HG03469 (cell line): ENCODE measurements at regions not wholly inside any gene's neighbourhood (a gene's known extent, or its start where the extent isn't known, plus 50 kb on each side); places are given as distances from the start of the nearest gene placed in this dataset.

Experiments used
- ATAC-seq: cut with Tn5 transposase; IDR thresholded peaks from one replicate; pipeline ENCODE4 v1.9.1; 2021; ENCODE audit warnings: mild to moderate bottlenecking, moderate library complexity, moderate number of reproducible peaks; ENCODE audit not compliant: unreplicated experiment

GRCh38 chr3:74676-75243 lies 121.8 kb upstream of the CHL1 start:
- no peak for ATAC-seq

GRCh38 chr3:75260-75659 lies 121.3 kb upstream of the CHL1 start:
- ATAC-seq, result no peak

- no peak for ATAC-seq
Measured at GRCh38 chr3:79542-79941, 117.0 kb upstream of the CHL1 start.

GRCh38 chr3:82508-82907 lies 114.1 kb upstream of the CHL1 start:
- ATAC-seq, result no peak

GRCh38 chr3:83096-83495 lies 113.5 kb upstream of the CHL1 start:
- ATAC-seq, result no peak

- no peak for ATAC-seq
Measured at GRCh38 chr3:85180-85579, 111.4 kb upstream of the CHL1 start.

- no peak for ATAC-seq
Measured at GRCh38 chr3:88267-88666, 108.3 kb upstream of the CHL1 start.

- no peak for ATAC-seq
Measured at GRCh38 chr3:93746-94145, 102.8 kb upstream of the CHL1 start.

GRCh38 chr3:96259-96658 lies 100.3 kb upstream of the CHL1 start:
- no peak for ATAC-seq

- ATAC-seq, result no peak
Measured at GRCh38 chr3:97417-98258, 98.9 kb upstream of the CHL1 start.

- no peak for ATAC-seq
Measured at GRCh38 chr3:98259-98654, 98.3 kb upstream of the CHL1 start.

- no peak for ATAC-seq
Measured at GRCh38 chr3:99506-99905, 97.1 kb upstream of the CHL1 start.

- ATAC-seq, result no peak
Measured at GRCh38 chr3:102484-102883, 94.1 kb upstream of the CHL1 start.

- no peak for ATAC-seq
Measured at GRCh38 chr3:103991-104390, 92.6 kb upstream of the CHL1 start.

- no peak for ATAC-seq
Measured at GRCh38 chr3:105585-105984, 91.0 kb upstream of the CHL1 start.

- ATAC-seq, result no peak
Measured at GRCh38 chr3:106619-107018, 89.9 kb upstream of the CHL1 start.

- peak; percentile 51 for ATAC-seq
Measured at GRCh38 chr3:111143-112069, 85.2 kb upstream of the CHL1 start.

- ATAC-seq, result no peak
Measured at GRCh38 chr3:112773-113172, 83.8 kb upstream of the CHL1 start.

GRCh38 chr3:118666-119065 lies 77.9 kb upstream of the CHL1 start:
- ATAC-seq, result no peak

- no peak for ATAC-seq
Measured at GRCh38 chr3:123341-123740, 73.2 kb upstream of the CHL1 start.

GRCh38 chr3:124557-125179 lies 71.9 kb upstream of the CHL1 start:
- no peak for ATAC-seq
